ENCODE measurements at regions not wholly inside any gene's neighbourhood (a gene's known extent, or its start where the extent isn't known, plus 50 kb on each side); places are given as distances from the start of the nearest gene placed in this dataset.
"Not testable (repeated sequence)": the region's sequence is repeated elsewhere in the genome, so short reads cannot be mapped to it uniquely, and the experiment has no call there.

GRCh38 chr1:199948587-199949280 is 78.8 kb upstream of the NR5A2 start:
- no peaks in the 10 kb centered on the region for H3K9me3 ChIP-seq
- no peaks in the 10 kb centered on the region for H3K36me3 ChIP-seq
- H3K4me3 ChIP-seq (ENCODE audit: low read depth, low read length), result no peak overlapping the region
- no peak for DNase-seq
- H3K4me1 ChIP-seq, result no peaks in the 10 kb centered on the region
- 0 out of 2 replicates have a peak, but pooled peaks cover 3% of the 10 kb centered on the region for H3K27me3 ChIP-seq
- TF ChIP-seq, protein P1, sequence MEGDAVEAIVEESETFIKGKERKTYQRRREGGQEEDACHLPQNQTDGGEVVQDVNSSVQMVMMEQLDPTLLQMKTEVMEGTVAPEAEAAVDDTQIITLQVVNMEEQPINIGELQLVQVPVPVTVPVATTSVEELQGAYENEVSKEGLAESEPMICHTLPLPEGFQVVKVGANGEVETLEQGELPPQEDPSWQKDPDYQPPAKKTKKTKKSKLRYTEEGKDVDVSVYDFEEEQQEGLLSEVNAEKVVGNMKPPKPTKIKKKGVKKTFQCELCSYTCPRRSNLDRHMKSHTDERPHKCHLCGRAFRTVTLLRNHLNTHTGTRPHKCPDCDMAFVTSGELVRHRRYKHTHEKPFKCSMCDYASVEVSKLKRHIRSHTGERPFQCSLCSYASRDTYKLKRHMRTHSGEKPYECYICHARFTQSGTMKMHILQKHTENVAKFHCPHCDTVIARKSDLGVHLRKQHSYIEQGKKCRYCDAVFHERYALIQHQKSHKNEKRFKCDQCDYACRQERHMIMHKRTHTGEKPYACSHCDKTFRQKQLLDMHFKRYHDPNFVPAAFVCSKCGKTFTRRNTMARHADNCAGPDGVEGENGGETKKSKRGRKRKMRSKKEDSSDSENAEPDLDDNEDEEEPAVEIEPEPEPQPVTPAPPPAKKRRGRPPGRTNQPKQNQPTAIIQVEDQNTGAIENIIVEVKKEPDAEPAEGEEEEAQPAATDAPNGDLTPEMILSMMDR (IDR thresholded peaks at IDR 0.05; ENCODE audit: low read depth, low read length), result no peak

GRCh38 chr1:199951005-199951404 is 76.5 kb upstream of the NR5A2 start:
- not testable (repeated sequence) for DNase-seq; H3K4me3 ChIP-seq (ENCODE audit: low read depth, low read length); H3K27me3 ChIP-seq; H3K9me3 ChIP-seq; H3K36me3 ChIP-seq; H3K4me1 ChIP-seq

GRCh38 chr1:199953651-199954050 is 73.9 kb upstream of the NR5A2 start:
- H3K4me1 ChIP-seq, result no peaks in the 10 kb centered on the region
- no peak for DNase-seq
- no peaks in the 10 kb centered on the region for H3K36me3 ChIP-seq
- no peak overlapping the region for H3K4me3 ChIP-seq (ENCODE audit: low read depth, low read length)
- no peaks in the 10 kb centered on the region for H3K9me3 ChIP-seq
- no peaks in the 10 kb centered on the region for H3K27me3 ChIP-seq
- TF ChIP-seq, protein P1 (IDR thresholded peaks at IDR 0.05; ENCODE audit: low read depth, low read length), result no peak

DNA sequence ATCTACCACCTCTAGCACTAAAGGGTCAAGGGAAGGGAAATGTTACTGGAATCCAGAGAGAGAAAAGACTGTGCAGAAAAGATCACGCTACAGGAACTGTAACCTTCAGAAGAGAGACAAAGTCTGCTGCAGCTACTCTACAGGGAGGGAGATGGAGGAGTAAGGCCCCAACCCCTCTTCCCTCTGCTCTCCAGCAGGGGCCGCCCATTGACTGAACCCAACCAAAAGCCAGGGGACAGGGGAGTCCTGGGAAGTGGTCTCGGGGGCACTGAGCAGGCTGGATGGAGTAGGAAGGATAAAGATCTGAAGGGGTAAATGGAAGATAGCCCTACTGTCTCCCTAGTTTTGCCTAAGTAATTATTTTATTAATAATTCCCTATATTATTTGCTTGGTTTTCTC is 72.8 kb upstream of the NR5A2 start:
- peak; percentile 21 for DNase-seq
- H3K27me3 ChIP-seq, result no peaks in the 10 kb centered on the region
- no peak overlapping the region for H3K4me3 ChIP-seq (ENCODE audit: low read depth, low read length)
- TF ChIP-seq, protein P1 (IDR thresholded peaks at IDR 0.05; ENCODE audit: low read depth, low read length), result peak; percentile 43; the same call in 1 of the 2 replicates
- H3K9me3 ChIP-seq, result no peaks in the 10 kb centered on the region
- no peaks in the 10 kb centered on the region for H3K36me3 ChIP-seq
- no peaks in the 10 kb centered on the region for H3K4me1 ChIP-seq

- no peaks in the 10 kb centered on the region for H3K9me3 ChIP-seq
- no peak for DNase-seq
- no peaks in the 10 kb centered on the region for H3K4me1 ChIP-seq
- TF ChIP-seq, protein P1 (IDR thresholded peaks at IDR 0.05; ENCODE audit: low read depth, low read length), result no peak
- H3K36me3 ChIP-seq, result no peaks in the 10 kb centered on the region
- H3K4me3 ChIP-seq (ENCODE audit: low read depth, low read length), result no peak overlapping the region
- H3K27me3 ChIP-seq, result no peaks in the 10 kb centered on the region
Measured at GRCh38 chr1:199955235-199955634, 72.3 kb upstream of the NR5A2 start.

DNA sequence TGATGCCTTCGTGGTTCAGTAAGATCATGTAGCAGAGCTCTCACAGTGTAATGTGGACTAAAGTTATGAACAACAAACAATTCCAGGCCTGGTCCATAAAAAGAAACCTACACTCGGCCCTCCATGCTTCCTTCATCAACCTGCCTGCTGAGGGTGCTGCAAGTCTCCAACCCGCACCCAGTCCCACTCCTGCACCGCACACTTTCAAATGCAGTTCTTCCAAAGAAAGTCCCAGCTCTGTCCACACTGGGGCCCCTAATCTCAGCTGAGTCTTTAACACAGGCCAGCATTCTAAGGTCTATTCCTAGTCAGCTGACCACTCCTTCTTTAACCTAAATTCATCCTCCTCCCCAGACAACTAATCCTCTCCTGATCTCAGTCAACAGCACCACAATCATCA is 71.5 kb upstream of the NR5A2 start:
- Histone ChIP-seq H3K36me3 (no peaks in the 10 kb centered on the region), H3K27me3 (0 out of 2 replicates have a peak, but pooled peaks cover 2% of the 10 kb centered on the region), H3K4me1 (no peaks in the 10 kb centered on the region), H3K4me3 (ENCODE audit: low read depth, low read length) (no peak overlapping the region), H3K9me3 (no peaks in the 10 kb centered on the region)
- TF ChIP-seq, protein P1 (IDR thresholded peaks at IDR 0.05; ENCODE audit: low read depth, low read length), result no peak
- no peak for DNase-seq

All from BE2C (cell line).